ENCODE measurements at regions not wholly inside any gene's neighbourhood (a gene's known extent, or its start where the extent isn't known, plus 50 kb on each side); places are given as distances from the start of the nearest gene placed in this dataset.

GRCh38 chr11:82076126-82076525 is 657.5 kb downstream of the FAM181B start:
- H4K20me1 ChIP-seq (ENCODE audit: control insufficient read depth, insufficient read depth): no peaks in the 10 kb centered on the region
- FAIRE-seq (no peak), ATAC-seq (no peak), DNase-seq (ENCODE audit: low read depth, low spot score) (no peak)
- H3K4me1 ChIP-seq (ENCODE audit: control insufficient read depth, insufficient read depth, low read length): no peaks in the 10 kb centered on the region
- ChIA-PET SMC1A (ENCODE audit: uncharacterized antibody, unreplicated experiment) (no interaction called here), CTCF (no interaction called here), RAD21 (ENCODE audit: unreplicated experiment) (no interaction called here), POLR2A (no interaction called here)
- H3K4me3 ChIP-seq: no peak overlapping the region
- H3K9me3 ChIP-seq (replicated peaks; ENCODE audit: control insufficient read depth, insufficient read depth, low read length): no peaks in the 10 kb centered on the region
- TF ChIP-seq SMC3 (IDR thresholded peaks at IDR 0.05; ENCODE audit: borderline replicate concordance, low read length): no peak
- TF ChIP-seq EED (IDR thresholded peaks at IDR 0.05; ENCODE audit: low read depth): no peak
- TF ChIP-seq IRF3 (IDR thresholded peaks at IDR 0.05): no peak
- TF ChIP-seq SKIL (IDR thresholded peaks at IDR 0.05; ENCODE audit: low read depth, poor library complexity, severe bottlenecking): no peak
- no peak for TF ChIP-seq BCL11A (IDR thresholded peaks at IDR 0.05; ENCODE audit: low read depth, low read length)
- no peak for TF ChIP-seq RELA (IDR thresholded peaks at IDR 0.05; ENCODE audit: borderline replicate concordance, partially characterized antibody)
- TF ChIP-seq JUND (IDR thresholded peaks at IDR 0.05; ENCODE audit: low read depth, low read length): no peak
- TF ChIP-seq SIX5 (IDR thresholded peaks at IDR 0.05; ENCODE audit: low read depth, low read length, severe bottlenecking): no peak
- no peak for TF ChIP-seq CTCF (IDR thresholded peaks at IDR 0.05 in 2 of 3, conservative IDR thresholded peaks at IDR 0.05 in 1 of 3; ENCODE audit: control insufficient read depth in 2 of 3, extremely low read depth in 1 of 3, insufficient read depth in 1 of 3, low read depth in 3 of 3, low read length in 3 of 3)
- no peak for TF ChIP-seq ETV6 (conservative IDR thresholded peaks at IDR 0.05 in 1 of 2, IDR thresholded peaks at IDR 0.05 in 1 of 2; ENCODE audit: borderline replicate concordance in 1 of 2, low read depth in 1 of 2)
- TF ChIP-seq SPI1 (IDR thresholded peaks at IDR 0.05; ENCODE audit: borderline replicate concordance, insufficient read depth, low read depth, low read length): no peak
- TF ChIP-seq MEF2B (IDR thresholded peaks at IDR 0.05; ENCODE audit: partially characterized antibody, poor library complexity, severe bottlenecking): no peak
- no peak for TF ChIP-seq RELB (IDR thresholded peaks at IDR 0.05; ENCODE audit: low read depth)
- no peaks in the 10 kb centered on the region for H3K79me2 ChIP-seq (ENCODE audit: control insufficient read depth, insufficient read depth, low read length)
- H3K27me3 ChIP-seq (replicated peaks in 1 of 2; ENCODE audit: control insufficient read depth in 2 of 2, insufficient read depth in 2 of 2, low read length in 1 of 2): no peaks in the 10 kb centered on the region
- no peak overlapping the region for H3K27ac ChIP-seq (ENCODE audit: control insufficient read depth, insufficient read depth)
- H3K4me2 ChIP-seq (ENCODE audit: control insufficient read depth, insufficient read depth): no peak overlapping the region
- 0% methylated on average over 3 of the region's 3 CpGs for WGBS (ENCODE audit: insufficient coverage, insufficient replicate concordance, low lambda C conversion rate, missing lambda C conversion rate)
- intact Hi-C loops (cut with micrococcal nuclease; ENCODE audit: unreplicated experiment) (no loop called here), in situ Hi-C loops (cut with MboI) (no loop called here)
- H2AFZ ChIP-seq (ENCODE audit: control insufficient read depth, low read depth, low read length): no peak overlapping the region
- no peaks in the 10 kb centered on the region for H3K36me3 ChIP-seq (ENCODE audit: control insufficient read depth in 2 of 2, insufficient read depth in 2 of 2, low read length in 1 of 2)
- no TSS peak for BruUV-seq (replicated peaks)
- H3K9ac ChIP-seq (ENCODE audit: control insufficient read depth, insufficient read depth, low read length): no peak overlapping the region
